Tibial artery (tissue), 4 donors: ENCODE measurements at regions not wholly inside any gene's neighbourhood (a gene's known extent, or its start where the extent isn't known, plus 50 kb on each side); places are given as distances from the start of the nearest gene placed in this dataset.

Source experiments
- DNase-seq, 2 donors: peaks; one replicate each; pipeline ENCODE4 v3.0.0-alpha.2; 2019
- H3K27ac ChIP-seq, 2 donors: fragments of 200-600 bp; sonication (generic) in 1 of 2; 1 replicate in 1 of 2; 2 replicates in 1 of 2; pipeline ENCODE4 v1.5.1; 2018 to 2019; ENCODE audit warnings: mild to moderate bottlenecking in 1 of 2
- H3K27me3 ChIP-seq, 2 donors: fragments of 200-600 bp; sonication (generic) in 1 of 2; one replicate each; pipeline versions ENCODE4 v1.5.1 to v1.6.0; 2016 to 2019
- H3K36me3 ChIP-seq, 3 donors: fragments of 200-600 bp; sonication (generic) in 2 of 3; one replicate each; pipeline ENCODE4 v1.5.1; 2016 to 2019; ENCODE audit warnings: mild to moderate bottlenecking in 2 of 3
- H3K4me1 ChIP-seq, 4 donors: fragments of 200-600 bp; sonication (generic) in 2 of 4; 1 replicate in 3 of 4; 2 replicates in 1 of 4; pipeline ENCODE4 v1.5.1; 2016 to 2019
- H3K4me3 ChIP-seq, 2 donors: fragments of 200-600 bp; sonication (generic) in 1 of 2; 1 replicate in 1 of 2; 2 replicates in 1 of 2; pipeline ENCODE4 v1.5.1; 2018 to 2019; ENCODE audit warnings: mild to moderate bottlenecking in 2 of 2
- H3K9me3 ChIP-seq, 3 donors: fragments of 200-600 bp; sonication (generic) in 1 of 3; one replicate each; pipeline ENCODE4 v1.5.1; 2016 to 2019
- intact Hi-C: fragments of 100-400 bp; cut with DNase I; formaldehyde crosslinking; loops from one replicate; pipeline ENCODE4 v1.15.0; 2023; ENCODE audit warnings: low total_unique reads
- TF ChIP-seq, protein P1 (sequence below), 2 experiments: fragments of 200-600 bp in 1 of 2; fragments of 450-650 bp in 1 of 2; IDR thresholded peaks; one replicate each; pipeline ENCODE4 v1.5.1; 2017 to 2019; ENCODE audit warnings: antibody characterized with exemption in 2 of 2, mild to moderate bottlenecking in 1 of 2, moderate library complexity in 1 of 2

DNA sequence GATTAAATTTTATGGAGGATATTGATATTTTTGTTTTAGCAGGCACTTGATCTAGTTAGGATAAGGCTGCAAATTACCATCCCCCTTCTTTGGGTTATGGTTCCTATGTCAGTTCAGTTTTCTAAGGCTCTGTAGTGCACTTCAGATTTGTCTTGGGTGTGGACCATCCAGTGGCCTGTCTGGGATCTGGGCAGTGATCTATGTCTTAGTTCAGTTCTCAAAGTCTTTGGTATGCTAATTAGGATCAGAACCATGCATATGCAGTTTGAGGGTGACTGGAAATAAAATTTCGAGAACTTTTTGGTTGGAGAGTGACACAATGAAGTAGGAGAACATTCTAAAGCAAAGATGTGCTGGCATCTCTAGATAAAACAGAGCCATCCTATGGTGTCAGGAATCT, 388.2 kb downstream of the MID1IP1 start:
- Histone ChIP-seq H3K27ac (no peak overlapping the region), H3K9me3 (peaks cover 0 to 16% (median 0%) of the 10 kb centered on the region in 3 donors), H3K4me3 (no peak overlapping the region), H3K4me1 (no peaks in the 10 kb centered on the region), H3K36me3 (no peaks in the 10 kb centered on the region), H3K27me3 (no peaks in the 10 kb centered on the region)
- intact Hi-C loops = no loop called here
- no peak for DNase-seq
- TF ChIP-seq, protein P1, sequence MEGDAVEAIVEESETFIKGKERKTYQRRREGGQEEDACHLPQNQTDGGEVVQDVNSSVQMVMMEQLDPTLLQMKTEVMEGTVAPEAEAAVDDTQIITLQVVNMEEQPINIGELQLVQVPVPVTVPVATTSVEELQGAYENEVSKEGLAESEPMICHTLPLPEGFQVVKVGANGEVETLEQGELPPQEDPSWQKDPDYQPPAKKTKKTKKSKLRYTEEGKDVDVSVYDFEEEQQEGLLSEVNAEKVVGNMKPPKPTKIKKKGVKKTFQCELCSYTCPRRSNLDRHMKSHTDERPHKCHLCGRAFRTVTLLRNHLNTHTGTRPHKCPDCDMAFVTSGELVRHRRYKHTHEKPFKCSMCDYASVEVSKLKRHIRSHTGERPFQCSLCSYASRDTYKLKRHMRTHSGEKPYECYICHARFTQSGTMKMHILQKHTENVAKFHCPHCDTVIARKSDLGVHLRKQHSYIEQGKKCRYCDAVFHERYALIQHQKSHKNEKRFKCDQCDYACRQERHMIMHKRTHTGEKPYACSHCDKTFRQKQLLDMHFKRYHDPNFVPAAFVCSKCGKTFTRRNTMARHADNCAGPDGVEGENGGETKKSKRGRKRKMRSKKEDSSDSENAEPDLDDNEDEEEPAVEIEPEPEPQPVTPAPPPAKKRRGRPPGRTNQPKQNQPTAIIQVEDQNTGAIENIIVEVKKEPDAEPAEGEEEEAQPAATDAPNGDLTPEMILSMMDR (IDR thresholded peaks at IDR 0.05) = no peak

DNA sequence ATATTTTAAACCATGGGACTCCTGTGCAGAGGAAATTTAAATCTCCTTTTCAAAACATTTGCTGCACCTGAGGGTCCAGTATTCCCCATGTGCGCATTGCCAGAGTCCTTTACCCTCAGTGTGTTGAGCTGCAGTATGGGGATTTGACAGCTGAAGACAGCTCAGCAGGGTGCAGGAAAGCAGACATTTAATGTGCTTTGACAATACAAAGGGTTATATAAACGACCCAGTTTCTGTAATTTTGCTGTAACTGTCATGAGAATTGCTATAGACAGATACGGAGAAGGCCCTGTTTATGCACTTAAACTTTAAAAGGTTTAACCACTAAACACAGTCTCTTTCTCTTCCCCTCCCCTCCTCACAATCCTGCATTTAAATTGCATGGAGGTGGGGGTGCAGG, 393.4 kb downstream of the MID1IP1 start:
- peaks cover 0 to 23% (median 10%) of the 10 kb centered on the region in 4 donors for H3K4me1 ChIP-seq
- TF ChIP-seq, protein P1 (IDR thresholded peaks at IDR 0.05) = no peak
- no peak for DNase-seq
- no peaks in the 10 kb centered on the region for H3K36me3 ChIP-seq
- H3K27me3 ChIP-seq = no peaks in the 10 kb centered on the region
- H3K9me3 ChIP-seq = no peaks in the 10 kb centered on the region
- H3K27ac ChIP-seq = no peak overlapping the region
- no peak overlapping the region for H3K4me3 ChIP-seq
- intact Hi-C loops = no loop called here

DNA sequence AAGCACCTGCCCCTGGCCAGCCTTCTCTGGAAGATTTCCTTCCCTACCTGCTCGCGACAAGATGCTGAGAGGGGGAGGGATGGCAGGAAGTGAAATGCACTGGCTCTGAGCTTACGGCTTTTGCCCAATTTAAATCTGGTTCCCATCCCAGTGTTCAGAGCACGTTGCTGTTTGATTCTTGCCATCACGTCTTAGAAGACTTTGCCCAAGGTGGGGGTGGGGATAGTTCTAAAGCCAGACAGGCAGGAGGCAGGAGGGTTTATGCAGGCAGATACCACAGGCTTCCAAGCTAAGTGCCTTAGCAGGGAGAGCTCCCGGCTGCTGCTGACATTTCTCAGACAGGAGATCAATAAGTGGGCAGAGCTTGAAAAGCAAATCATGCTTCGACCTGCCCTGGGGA, 393.9 kb downstream of the MID1IP1 start:
- H3K36me3 ChIP-seq = no peaks in the 10 kb centered on the region
- intact Hi-C loops = no loop called here
- TF ChIP-seq, protein P1 (IDR thresholded peaks at IDR 0.05) = no peak
- H3K27me3 ChIP-seq = no peaks in the 10 kb centered on the region
- DNase-seq = no peak
- H3K27ac ChIP-seq = no peak overlapping the region
- no peak overlapping the region for H3K4me3 ChIP-seq
- H3K4me1 ChIP-seq = peaks cover 0 to 23% (median 10%) of the 10 kb centered on the region in 4 donors
- H3K9me3 ChIP-seq = no peaks in the 10 kb centered on the region

DNA sequence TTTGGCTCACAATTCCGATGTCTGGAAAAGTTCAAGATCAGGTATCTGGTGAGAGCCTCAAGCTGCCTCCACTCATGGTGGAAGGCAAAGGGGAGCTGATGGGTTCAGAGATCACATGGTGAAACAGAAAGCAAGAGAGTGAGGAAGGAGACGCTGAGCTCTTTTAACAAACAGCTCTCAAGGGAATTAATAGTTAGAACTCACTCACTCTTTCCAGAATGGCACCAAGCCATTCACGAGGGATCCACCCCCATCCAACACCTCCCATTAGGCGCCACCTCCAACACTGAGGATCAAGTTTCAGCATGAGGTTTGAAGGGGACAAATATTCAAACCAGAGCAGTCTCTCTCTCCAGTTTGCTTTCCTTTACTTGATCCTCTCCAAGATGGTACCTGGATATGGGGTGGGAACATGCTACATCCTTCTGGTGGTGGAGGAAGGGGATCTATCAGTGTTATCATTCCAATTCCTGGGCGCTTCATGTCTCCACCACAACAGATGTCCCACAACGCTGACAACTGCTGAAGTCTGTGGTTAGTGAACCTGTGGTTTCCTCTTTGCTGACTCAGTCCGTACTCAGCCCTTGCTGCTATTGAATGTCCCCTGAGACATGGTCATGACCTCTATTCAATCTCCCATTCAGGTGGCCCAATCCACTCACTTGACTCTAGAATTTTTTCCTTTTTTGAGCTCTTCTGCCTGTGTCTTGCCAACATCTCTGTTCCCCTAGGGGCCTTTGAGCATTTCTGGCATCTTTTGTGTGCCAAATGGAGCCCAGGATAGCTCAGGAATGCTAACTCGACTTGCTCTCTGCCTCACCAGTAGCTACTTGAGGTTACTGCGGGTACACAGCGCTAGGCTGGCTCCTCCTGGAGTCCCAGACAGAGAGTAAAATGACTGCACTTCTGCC, 395.2 kb downstream of the MID1IP1 start:
- H3K9me3 ChIP-seq = no peaks in the 10 kb centered on the region
- no peak overlapping the region for H3K4me3 ChIP-seq
- peaks cover 0 to 23% (median 10%) of the 10 kb centered on the region in 4 donors for H3K4me1 ChIP-seq
- DNase-seq = no peak
- TF ChIP-seq, protein P1 (IDR thresholded peaks at IDR 0.05) = no peak
- peak overlapping the region; percentile 17 to 33 for H3K27ac ChIP-seq
- H3K36me3 ChIP-seq = no peaks in the 10 kb centered on the region
- H3K27me3 ChIP-seq = no peaks in the 10 kb centered on the region
- intact Hi-C loops = no loop called here

DNA sequence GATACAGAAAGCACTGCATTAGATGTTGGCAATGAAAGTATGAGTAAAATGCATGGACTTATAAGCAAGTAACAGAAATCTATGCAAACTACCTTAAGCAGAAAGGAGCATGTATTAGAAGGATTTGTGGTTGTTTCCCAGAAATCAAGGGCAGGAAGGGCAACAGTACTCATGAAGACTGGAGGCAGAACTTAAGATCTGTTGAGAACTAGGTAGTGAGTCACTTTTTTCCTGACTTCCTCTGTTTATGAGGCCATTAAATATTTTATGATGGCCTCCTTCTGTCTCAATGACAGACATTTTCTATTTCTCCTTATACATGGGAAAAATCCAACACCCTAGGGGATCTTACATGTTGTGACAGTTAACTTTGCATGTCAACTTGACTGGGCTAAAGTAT, 398.2 kb downstream of the MID1IP1 start:
- intact Hi-C loops = no loop called here
- Histone ChIP-seq H3K27ac (no peak overlapping the region), H3K4me3 (no peak overlapping the region), H3K9me3 (no peaks in the 10 kb centered on the region), H3K4me1 (peaks cover 0 to 23% (median 10%) of the 10 kb centered on the region in 4 donors), H3K27me3 (no peaks in the 10 kb centered on the region), H3K36me3 (no peaks in the 10 kb centered on the region)
- TF ChIP-seq, protein P1 (IDR thresholded peaks at IDR 0.05) = no peak
- no peak for DNase-seq
